Tibial nerve (tissue), 4 donors: ENCODE measurements at regions not wholly inside any gene's neighbourhood (a gene's known extent, or its start where the extent isn't known, plus 50 kb on each side); places are given as distances from the start of the nearest gene placed in this dataset.

Experiments used
- DNase-seq, 2 donors: peaks; one replicate each; pipeline ENCODE4 v3.0.0-alpha.2; 2019; ENCODE audit warnings: low spot score in 2 of 2
- H3K27ac ChIP-seq, 4 donors: fragments of 200-600 bp; sonication (generic) in 3 of 4; one replicate each; pipeline ENCODE4 v1.5.1; 2017 to 2019; ENCODE audit warnings: mild to moderate bottlenecking in 1 of 4
- H3K27me3 ChIP-seq, 2 donors: fragments of 200-600 bp; sonication (generic) in 1 of 2; one replicate each; pipeline versions ENCODE4 v1.5.1 to v1.6.0; 2017 to 2019
- H3K36me3 ChIP-seq, 3 donors: fragments of 200-600 bp; sonication (generic); one replicate each; pipeline ENCODE4 v1.5.1; 2018 to 2019
- H3K4me1 ChIP-seq, 4 donors: fragments of 200-600 bp; sonication (generic) in 3 of 4; one replicate each; pipeline ENCODE4 v1.5.1; 2017 to 2019
- H3K4me3 ChIP-seq, 4 donors: fragments of 200-600 bp; sonication (generic) in 3 of 4; one replicate each; pipeline ENCODE4 v1.5.1; 2017 to 2019; ENCODE audit warnings: mild to moderate bottlenecking in 1 of 4, moderate library complexity in 1 of 4
- H3K9me3 ChIP-seq, 4 donors: fragments of 200-600 bp; sonication (generic) in 3 of 4; one replicate each; pipeline ENCODE4 v1.5.1; 2017 to 2019
- CTCF ChIP-seq, 5 experiments: fragments of 200-600 bp in 3 of 5; fragments of 450-650 bp in 2 of 5; sonication (generic) in 3 of 5; IDR thresholded peaks; one replicate each; pipeline ENCODE4 v1.5.1; 2016 to 2019; ENCODE audit warnings: antibody characterized with exemption in 5 of 5, mild to moderate bottlenecking in 3 of 5, moderate library complexity in 2 of 5
- EP300 ChIP-seq, 2 donors: sonication (generic); formaldehyde crosslinking; IDR thresholded peaks; one replicate each; pipeline ENCODE4 v1.6.1; 2017; ENCODE audit warnings: antibody characterized with exemption in 2 of 2, mild to moderate bottlenecking in 1 of 2
- POLR2A ChIP-seq, 2 donors: fragments of 450-650 bp; IDR thresholded peaks; one replicate each; pipeline ENCODE4 v1.6.1; 2017; ENCODE audit warnings: antibody characterized with exemption in 2 of 2, mild to moderate bottlenecking in 2 of 2, moderate library complexity in 2 of 2
- WGBS, 2 donors: methylation state at CpG; one replicate each; pipeline ENCODE4 v1.1.5; 2018; 5-methylcytosine and 5-hydroxymethylcytosine counted together

GRCh38 chr4:132299841-132300240, 849.3 kb upstream of the PCDH10 start:
- Histone ChIP-seq H3K4me3 (no peak overlapping the region), H3K27me3 (no peaks in the 10 kb centered on the region), H3K27ac (no peak overlapping the region), H3K36me3 (no peaks in the 10 kb centered on the region), H3K4me1 (no peaks in the 10 kb centered on the region), H3K9me3 (no peaks in the 10 kb centered on the region)
- TF ChIP-seq POLR2A (IDR thresholded peaks at IDR 0.05) (no peak), EP300 (IDR thresholded peaks at IDR 0.05) (no peak), CTCF (IDR thresholded peaks at IDR 0.05) (no peak)
- WGBS, 2 donors, result 62 to 88% methylated on average over 1 of the region's 1 CpG
- DNase-seq, result no peak

DNA sequence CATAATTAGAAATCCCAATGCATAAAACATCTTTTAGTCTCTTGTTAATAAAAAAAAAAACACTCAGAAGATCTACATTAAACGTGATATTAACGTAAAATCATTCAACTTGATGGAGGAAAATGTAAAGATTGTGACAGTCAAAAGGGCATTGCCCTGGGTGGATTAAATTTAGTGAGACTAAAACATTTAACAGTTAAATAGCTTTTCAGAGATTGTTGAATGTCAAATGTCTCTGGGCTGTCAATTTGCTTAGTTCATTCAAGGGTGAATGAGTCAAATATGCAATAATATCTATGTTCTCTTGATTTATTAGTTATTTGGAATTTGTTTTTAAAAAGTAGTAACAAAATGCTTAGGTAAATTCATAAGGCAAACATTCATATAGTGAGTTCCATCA, 836.6 kb upstream of the PCDH10 start:
- Histone ChIP-seq H3K27me3 (no peaks in the 10 kb centered on the region), H3K36me3 (no peaks in the 10 kb centered on the region), H3K9me3 (no peaks in the 10 kb centered on the region), H3K4me1 (no peaks in the 10 kb centered on the region), H3K4me3 (no peak overlapping the region), H3K27ac (no peak overlapping the region)
- TF ChIP-seq POLR2A (IDR thresholded peaks at IDR 0.05), result no peak
- TF ChIP-seq EP300 (IDR thresholded peaks at IDR 0.05), result no peak
- no peak for TF ChIP-seq CTCF (IDR thresholded peaks at IDR 0.05)
- DNase-seq, result no peak
- 50 to 64% methylated on average over 2 of the region's 2 CpGs for WGBS, 2 donors

DNA sequence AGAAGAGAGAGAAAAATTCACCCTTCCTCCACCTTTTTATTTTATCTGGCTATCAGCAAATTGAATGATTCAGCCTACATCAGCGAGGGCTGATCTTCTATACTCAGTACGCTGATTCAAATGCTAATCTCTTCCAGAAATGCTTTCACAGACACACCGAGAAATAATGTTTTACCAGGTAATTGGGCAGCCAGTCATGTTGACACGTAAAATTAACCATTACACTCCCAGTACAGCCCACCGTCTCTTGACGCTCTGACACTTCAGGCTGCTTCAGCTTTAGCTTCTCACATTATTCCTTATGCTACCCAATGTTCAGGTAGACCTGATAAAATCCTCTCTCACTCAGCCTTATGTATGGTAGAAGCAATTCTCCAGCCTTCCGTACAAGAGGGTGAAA, 835.2 kb upstream of the PCDH10 start:
- WGBS, 2 donors, result 73 to 75% methylated on average over 7 of the region's 7 CpGs
- H3K9me3 ChIP-seq, result no peaks in the 10 kb centered on the region
- TF ChIP-seq EP300 (IDR thresholded peaks at IDR 0.05) (no peak), CTCF (IDR thresholded peaks at IDR 0.05) (no peak), POLR2A (IDR thresholded peaks at IDR 0.05) (no peak)
- H3K36me3 ChIP-seq, result no peaks in the 10 kb centered on the region
- no peaks in the 10 kb centered on the region for H3K27me3 ChIP-seq
- no peak for DNase-seq
- H3K27ac ChIP-seq, result no peak overlapping the region
- H3K4me1 ChIP-seq, result no peaks in the 10 kb centered on the region
- no peak overlapping the region for H3K4me3 ChIP-seq

DNA sequence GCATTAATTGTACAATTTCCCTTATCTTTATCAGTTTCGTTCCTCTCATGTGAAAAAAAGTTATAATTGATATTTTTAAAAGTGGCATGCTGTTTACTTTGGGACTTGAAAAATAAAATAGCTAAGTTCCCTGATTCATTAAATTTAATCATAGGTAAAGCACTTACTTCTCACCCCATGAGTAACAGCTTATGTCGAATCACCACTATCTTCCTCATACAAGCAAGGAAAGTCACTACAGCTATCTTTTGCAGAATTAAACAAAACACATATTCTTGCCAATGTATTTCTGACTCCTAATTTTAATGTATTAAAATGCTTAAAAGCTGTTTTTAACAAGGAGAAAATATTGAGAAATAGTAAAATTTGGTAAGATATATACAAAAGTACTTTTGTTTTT, 832.4 kb upstream of the PCDH10 start:
- no peaks in the 10 kb centered on the region for H3K27me3 ChIP-seq
- H3K27ac ChIP-seq, result no peak overlapping the region
- H3K4me1 ChIP-seq, result no peaks in the 10 kb centered on the region
- H3K9me3 ChIP-seq, result no peaks in the 10 kb centered on the region
- no peaks in the 10 kb centered on the region for H3K36me3 ChIP-seq
- WGBS, 2 donors, result 90 to 92% methylated on average over 2 of the region's 2 CpGs
- no peak for TF ChIP-seq EP300 (IDR thresholded peaks at IDR 0.05)
- TF ChIP-seq POLR2A (IDR thresholded peaks at IDR 0.05), result no peak
- no peak for TF ChIP-seq CTCF (IDR thresholded peaks at IDR 0.05)
- DNase-seq, result no peak
- no peak overlapping the region for H3K4me3 ChIP-seq

DNA sequence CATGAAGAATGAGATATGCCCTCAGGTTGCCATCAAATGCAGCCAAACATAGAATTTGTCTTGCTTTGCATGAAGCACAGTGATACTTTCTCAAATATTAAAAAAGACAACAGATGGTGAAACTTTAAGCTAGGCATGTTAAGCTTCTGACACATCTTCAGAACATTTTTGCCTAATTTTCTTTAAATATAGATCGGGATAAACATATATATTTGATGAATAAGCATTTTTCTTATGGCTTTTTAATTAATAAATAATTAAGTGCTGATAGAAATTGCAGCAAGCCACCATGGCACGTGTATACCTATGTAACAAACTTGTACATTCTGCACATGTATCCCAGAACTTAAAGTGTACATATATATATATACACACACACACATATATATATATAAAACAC, 831.2 kb upstream of the PCDH10 start:
- Histone ChIP-seq H3K9me3 (no peaks in the 10 kb centered on the region), H3K36me3 (no peaks in the 10 kb centered on the region), H3K4me3 (no peak overlapping the region), H3K4me1 (no peaks in the 10 kb centered on the region), H3K27ac (no peak overlapping the region), H3K27me3 (no peaks in the 10 kb centered on the region)
- 82 to 86% methylated on average over 2 of the region's 2 CpGs for WGBS, 2 donors
- no peak for TF ChIP-seq CTCF (IDR thresholded peaks at IDR 0.05)
- TF ChIP-seq POLR2A (IDR thresholded peaks at IDR 0.05), result no peak
- no peak for TF ChIP-seq EP300 (IDR thresholded peaks at IDR 0.05)
- DNase-seq, result no peak
